Prostate gland (tissue), 2 donors: ENCODE measurements at regions not wholly inside any gene's neighbourhood (a gene's known extent, or its start where the extent isn't known, plus 50 kb on each side); places are given as distances from the start of the nearest gene placed in this dataset.

Experiments
- POLR2AphosphoS5 ChIP-seq: sonication (generic); formaldehyde crosslinking; IDR thresholded peaks from one replicate; pipeline ENCODE4 v1.6.1; 2017; ENCODE audit warnings: antibody characterized with exemption
- TF ChIP-seq, protein P1 (sequence below), 4 experiments: fragments of 200-600 bp in 2 of 4; fragments of 450-650 bp in 2 of 4; sonication (generic) in 2 of 4; IDR thresholded peaks; 1 replicate in 3 of 4; 2 replicates in 1 of 4; pipeline ENCODE4 v1.5.1; 2016 to 2019; ENCODE audit warnings: antibody characterized with exemption in 4 of 4, mild to moderate bottlenecking in 2 of 4, moderate library complexity in 2 of 4

DNA sequence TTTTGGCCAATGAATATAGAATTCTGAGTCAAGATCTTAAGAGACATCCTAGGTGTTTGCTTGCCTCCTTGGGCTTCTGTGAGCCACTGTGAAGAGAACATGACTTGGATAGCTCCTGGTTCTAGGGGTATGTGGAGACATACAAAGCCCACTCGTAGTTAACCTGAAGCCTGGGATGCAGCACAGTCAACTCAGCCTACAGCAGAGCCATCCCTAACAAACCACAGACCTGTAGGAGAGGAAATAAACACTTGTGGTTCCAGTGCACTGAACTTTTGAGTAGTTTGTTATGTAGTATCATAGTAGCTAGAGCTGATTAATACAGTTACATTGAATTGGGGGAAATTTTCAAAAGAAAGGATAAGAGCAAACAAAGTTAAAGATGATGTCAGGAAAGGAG, 474.4 kb upstream of the HSF2 start:
- TF ChIP-seq POLR2AphosphoS5, result no peak
- TF ChIP-seq, protein P1, sequence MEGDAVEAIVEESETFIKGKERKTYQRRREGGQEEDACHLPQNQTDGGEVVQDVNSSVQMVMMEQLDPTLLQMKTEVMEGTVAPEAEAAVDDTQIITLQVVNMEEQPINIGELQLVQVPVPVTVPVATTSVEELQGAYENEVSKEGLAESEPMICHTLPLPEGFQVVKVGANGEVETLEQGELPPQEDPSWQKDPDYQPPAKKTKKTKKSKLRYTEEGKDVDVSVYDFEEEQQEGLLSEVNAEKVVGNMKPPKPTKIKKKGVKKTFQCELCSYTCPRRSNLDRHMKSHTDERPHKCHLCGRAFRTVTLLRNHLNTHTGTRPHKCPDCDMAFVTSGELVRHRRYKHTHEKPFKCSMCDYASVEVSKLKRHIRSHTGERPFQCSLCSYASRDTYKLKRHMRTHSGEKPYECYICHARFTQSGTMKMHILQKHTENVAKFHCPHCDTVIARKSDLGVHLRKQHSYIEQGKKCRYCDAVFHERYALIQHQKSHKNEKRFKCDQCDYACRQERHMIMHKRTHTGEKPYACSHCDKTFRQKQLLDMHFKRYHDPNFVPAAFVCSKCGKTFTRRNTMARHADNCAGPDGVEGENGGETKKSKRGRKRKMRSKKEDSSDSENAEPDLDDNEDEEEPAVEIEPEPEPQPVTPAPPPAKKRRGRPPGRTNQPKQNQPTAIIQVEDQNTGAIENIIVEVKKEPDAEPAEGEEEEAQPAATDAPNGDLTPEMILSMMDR (IDR thresholded peaks at IDR 0.05), result no peak
